Upper lobe of left lung (tissue), 4 donors: ENCODE measurements at regions not wholly inside any gene's neighbourhood (a gene's known extent, or its start where the extent isn't known, plus 50 kb on each side); places are given as distances from the start of the nearest gene placed in this dataset.

Experiments
- EP300 ChIP-seq, 4 donors: sonication (generic); formaldehyde crosslinking; IDR thresholded peaks; one replicate each; pipeline ENCODE4 v1.5.1; 2017; ENCODE audit warnings: antibody characterized with exemption in 4 of 4, control low read depth in 2 of 4
- POLR2A ChIP-seq, 4 donors: fragments of 450-650 bp; IDR thresholded peaks; one replicate each; pipeline ENCODE4 v1.5.1; 2016 to 2017; ENCODE audit warnings: antibody characterized with exemption in 4 of 4, mild to moderate bottlenecking in 2 of 4
- POLR2AphosphoS5 ChIP-seq, 2 donors: sonication (generic); formaldehyde crosslinking; IDR thresholded peaks; one replicate each; pipeline ENCODE4 v1.5.1; 2017; ENCODE audit warnings: antibody characterized with exemption in 2 of 2
- TF ChIP-seq, protein P1 (sequence below), 6 experiments: fragments of 450-650 bp in 4 of 6; fragments of 200-600 bp in 2 of 6; sonication (generic) in 2 of 6; IDR thresholded peaks; one replicate each; pipeline ENCODE4 v1.5.1; 2016 to 2019; ENCODE audit warnings: antibody characterized with exemption in 6 of 6

DNA sequence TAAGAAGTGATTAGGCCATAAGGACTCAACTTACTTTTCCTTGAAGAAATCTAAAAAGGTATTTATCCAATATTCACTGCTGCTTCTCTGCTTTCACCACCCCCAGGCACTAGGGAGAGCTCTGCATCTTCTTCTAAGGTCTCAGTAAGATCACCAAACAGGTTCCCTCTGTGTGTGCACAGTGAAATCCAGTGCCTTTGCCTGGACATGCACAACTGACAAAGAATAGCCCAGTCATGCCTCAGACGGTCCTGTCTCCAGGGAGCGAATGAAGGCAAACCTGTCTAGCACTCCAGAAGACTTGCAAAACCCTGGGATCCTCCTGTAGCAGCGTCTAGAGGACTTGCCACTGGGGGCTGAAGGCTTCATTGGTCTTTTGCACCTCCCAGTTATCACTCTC lies 344.5 kb upstream of the LRATD1 start:
- TF ChIP-seq, protein P1, sequence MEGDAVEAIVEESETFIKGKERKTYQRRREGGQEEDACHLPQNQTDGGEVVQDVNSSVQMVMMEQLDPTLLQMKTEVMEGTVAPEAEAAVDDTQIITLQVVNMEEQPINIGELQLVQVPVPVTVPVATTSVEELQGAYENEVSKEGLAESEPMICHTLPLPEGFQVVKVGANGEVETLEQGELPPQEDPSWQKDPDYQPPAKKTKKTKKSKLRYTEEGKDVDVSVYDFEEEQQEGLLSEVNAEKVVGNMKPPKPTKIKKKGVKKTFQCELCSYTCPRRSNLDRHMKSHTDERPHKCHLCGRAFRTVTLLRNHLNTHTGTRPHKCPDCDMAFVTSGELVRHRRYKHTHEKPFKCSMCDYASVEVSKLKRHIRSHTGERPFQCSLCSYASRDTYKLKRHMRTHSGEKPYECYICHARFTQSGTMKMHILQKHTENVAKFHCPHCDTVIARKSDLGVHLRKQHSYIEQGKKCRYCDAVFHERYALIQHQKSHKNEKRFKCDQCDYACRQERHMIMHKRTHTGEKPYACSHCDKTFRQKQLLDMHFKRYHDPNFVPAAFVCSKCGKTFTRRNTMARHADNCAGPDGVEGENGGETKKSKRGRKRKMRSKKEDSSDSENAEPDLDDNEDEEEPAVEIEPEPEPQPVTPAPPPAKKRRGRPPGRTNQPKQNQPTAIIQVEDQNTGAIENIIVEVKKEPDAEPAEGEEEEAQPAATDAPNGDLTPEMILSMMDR (IDR thresholded peaks at IDR 0.05): no peak
- TF ChIP-seq EP300 (IDR thresholded peaks at IDR 0.05) (no peak), POLR2A (IDR thresholded peaks at IDR 0.05) (no peak), POLR2AphosphoS5 (IDR thresholded peaks at IDR 0.05) (no peak)
